ENCODE measurements at regions not wholly inside any gene's neighbourhood (a gene's known extent, or its start where the extent isn't known, plus 50 kb on each side); places are given as distances from the start of the nearest gene placed in this dataset.
A peak's percentile ranks its signal among the peaks of the same experiment; 100 is the strongest.

DNA sequence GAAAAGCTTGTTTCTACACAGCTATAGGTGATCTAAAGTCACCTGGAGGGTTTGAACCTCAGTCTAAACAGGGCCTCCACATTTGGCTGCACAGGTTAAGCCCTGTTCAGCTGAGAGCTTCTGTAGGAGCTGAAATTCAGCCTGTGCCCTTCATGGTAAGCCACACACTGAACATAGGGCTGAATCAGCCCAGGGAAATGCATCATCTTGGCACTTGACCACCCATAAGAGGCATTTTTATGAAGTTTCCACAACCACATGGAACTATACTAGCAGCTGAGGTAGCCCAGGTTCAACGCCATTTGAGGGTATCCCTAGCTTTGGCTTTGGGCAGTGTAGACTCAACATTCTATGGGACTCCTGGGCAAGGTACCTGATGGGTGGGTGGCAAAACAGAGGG is 126.8 kb downstream of the FAM174B start:
- H3K4me3 ChIP-seq, result no peak overlapping the region

DNA sequence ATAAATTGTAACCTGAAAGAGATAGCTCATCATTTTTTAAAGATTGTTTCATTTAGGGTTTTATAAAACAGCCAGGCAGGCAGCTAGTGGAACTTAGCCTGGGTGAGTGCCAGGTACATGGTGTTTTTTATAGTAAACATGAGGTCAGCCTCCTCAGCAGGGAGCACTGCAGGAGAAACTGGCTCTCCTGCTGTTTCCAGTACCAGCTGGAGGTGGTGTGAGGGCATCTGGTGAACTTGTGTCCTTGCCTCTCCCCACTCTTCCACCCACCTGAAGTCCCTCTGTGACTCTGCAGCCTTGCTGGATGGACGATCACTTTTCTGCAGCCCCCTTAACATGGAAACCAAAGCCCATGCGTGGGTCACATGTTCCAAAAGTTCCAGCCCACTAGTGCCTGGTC is 128.4 kb downstream of the FAM174B start:
- H3K36me3 ChIP-seq (ENCODE audit: insufficient read depth, low read length), result no peaks in the 10 kb centered on the region
- DNase-seq (ENCODE audit: low read depth, low spot score), result no peak
- H3K9me3 ChIP-seq (ENCODE audit: low read depth, low read length), result no peaks in the 10 kb centered on the region
- H3K27ac ChIP-seq, result no peak overlapping the region
- TF ChIP-seq POLR2AphosphoS5 (IDR thresholded peaks at IDR 0.05; ENCODE audit: borderline replicate concordance, low read depth, low read length) (no peak), EZH2 (IDR thresholded peaks at IDR 0.05) (no peak), FOXP2 (optimal IDR thresholded peaks at IDR 0.05; ENCODE audit: control extremely low read depth, extremely low read length, insufficient read depth) (no peak)
- no peak overlapping the region for H3K9ac ChIP-seq (ENCODE audit: insufficient read length)
- H3K4me3 ChIP-seq, result no peak overlapping the region

More for the DNA sequence above, 126.8 kb downstream of the FAM174B start:
- Histone ChIP-seq H3K27ac (no peak overlapping the region), H3K9me3 (ENCODE audit: low read depth, low read length) (no peaks in the 10 kb centered on the region), H3K9ac (ENCODE audit: insufficient read length) (no peak overlapping the region), H3K36me3 (ENCODE audit: insufficient read depth, low read length) (no peaks in the 10 kb centered on the region)
- no peak for TF ChIP-seq EZH2 (IDR thresholded peaks at IDR 0.05)
- no peak for TF ChIP-seq POLR2AphosphoS5 (IDR thresholded peaks at IDR 0.05; ENCODE audit: borderline replicate concordance, low read depth, low read length)
- no peak for TF ChIP-seq FOXP2 (optimal IDR thresholded peaks at IDR 0.05; ENCODE audit: control extremely low read depth, extremely low read length, insufficient read depth)
- no peak for DNase-seq (ENCODE audit: low read depth, low spot score)

DNA sequence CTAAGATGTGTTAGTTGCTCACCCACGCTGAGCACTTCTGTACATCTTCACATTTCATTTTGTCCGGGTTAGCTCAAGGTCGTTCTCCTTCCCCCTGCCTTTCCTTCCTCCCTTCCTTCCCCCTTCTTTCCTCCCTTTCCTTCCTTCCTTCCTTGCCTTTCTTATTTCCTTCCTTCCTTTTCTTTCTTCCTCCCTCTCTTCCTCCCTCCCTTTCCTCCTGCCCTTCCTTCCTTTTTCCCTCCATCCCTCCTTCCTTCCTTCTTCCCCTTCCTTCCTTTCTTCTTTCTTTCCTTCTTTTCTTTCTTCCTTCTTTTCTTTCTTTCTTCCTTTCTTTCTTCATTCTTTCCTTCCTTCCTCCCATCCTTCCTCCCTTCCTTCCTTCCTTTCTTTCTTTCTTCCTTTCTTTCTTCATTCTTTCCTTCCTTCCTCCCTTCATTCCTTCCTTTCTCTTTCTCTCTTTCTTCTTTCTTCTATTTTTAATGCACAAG is 129.8 kb downstream of the FAM174B start:
- DNase-seq (ENCODE audit: low read depth, low spot score), result no peak
- no peak overlapping the region for H3K9ac ChIP-seq (ENCODE audit: insufficient read length)
- H3K9me3 ChIP-seq (ENCODE audit: low read depth, low read length), result no peaks in the 10 kb centered on the region
- no peak overlapping the region for H3K4me3 ChIP-seq
- TF ChIP-seq POLR2AphosphoS5 (IDR thresholded peaks at IDR 0.05; ENCODE audit: borderline replicate concordance, low read depth, low read length) (no peak), EZH2 (IDR thresholded peaks at IDR 0.05) (no peak), FOXP2 (optimal IDR thresholded peaks at IDR 0.05; ENCODE audit: control extremely low read depth, extremely low read length, insufficient read depth) (no peak)
- H3K27ac ChIP-seq, result no peak overlapping the region
- no peaks in the 10 kb centered on the region for H3K36me3 ChIP-seq (ENCODE audit: insufficient read depth, low read length)

DNA sequence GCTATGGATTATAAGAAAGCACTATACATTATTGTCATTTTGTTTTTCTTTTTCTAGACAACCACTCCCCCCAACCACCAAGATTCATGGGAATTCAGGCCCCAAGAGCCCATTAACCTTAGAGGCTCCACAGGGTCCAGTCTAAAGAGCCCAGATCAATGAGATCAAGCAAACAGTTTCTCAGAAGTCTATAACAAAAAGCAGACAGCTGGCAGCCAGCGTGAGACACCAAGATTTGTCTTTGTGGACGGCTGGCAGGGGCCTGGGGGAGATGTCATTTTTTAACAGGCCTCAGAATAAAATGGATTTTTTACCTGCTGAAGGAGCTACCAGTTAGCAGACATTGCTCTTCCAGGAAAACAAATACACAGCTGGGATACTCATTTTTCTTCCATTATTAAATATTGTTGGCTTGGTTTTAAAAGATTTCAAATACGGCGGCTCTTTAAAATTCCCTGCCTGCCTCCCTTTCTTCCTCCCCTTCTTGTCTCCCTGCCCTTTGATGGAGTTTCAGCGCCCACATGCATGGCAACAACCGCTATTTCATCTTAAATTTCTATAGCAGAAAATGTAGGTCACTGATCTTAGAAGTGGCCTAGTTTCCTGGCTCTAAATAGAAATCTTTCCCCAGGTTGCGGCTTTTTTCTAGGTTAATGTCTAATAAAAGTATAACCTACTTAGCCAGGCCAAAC is 130.6 kb downstream of the FAM174B start:
- TF ChIP-seq POLR2AphosphoS5 (IDR thresholded peaks at IDR 0.05; ENCODE audit: borderline replicate concordance, low read depth, low read length) (no peak), FOXP2 (optimal IDR thresholded peaks at IDR 0.05; ENCODE audit: control extremely low read depth, extremely low read length, insufficient read depth) (no peak), EZH2 (IDR thresholded peaks at IDR 0.05) (no peak)
- Histone ChIP-seq H3K9ac (ENCODE audit: insufficient read length) (no peak overlapping the region), H3K9me3 (ENCODE audit: low read depth, low read length) (no peaks in the 10 kb centered on the region), H3K4me3 (no peak overlapping the region), H3K36me3 (ENCODE audit: insufficient read depth, low read length) (no peaks in the 10 kb centered on the region), H3K27ac (no peak overlapping the region)
- no peak for DNase-seq (ENCODE audit: low read depth, low spot score)

DNA sequence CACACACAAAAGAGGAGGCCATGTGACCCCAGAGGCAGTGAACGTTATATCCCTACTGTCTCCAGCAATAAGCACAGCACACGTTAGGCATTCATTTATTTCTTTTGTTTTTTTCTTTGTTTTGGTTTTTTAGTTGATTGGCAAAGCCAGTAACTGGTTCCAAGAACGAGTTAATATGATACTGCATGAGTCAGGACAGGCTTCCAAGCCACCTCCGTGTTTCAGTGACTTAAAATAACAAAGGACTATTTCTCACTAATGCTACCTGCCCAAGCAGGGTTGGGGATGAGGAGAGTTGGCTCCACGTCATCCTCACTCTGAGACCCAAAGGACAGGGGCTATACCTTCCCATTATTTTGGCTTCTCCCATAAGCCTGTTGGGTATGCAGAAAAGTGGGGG is 130.5 kb downstream of the ST8SIA2 start:
- Histone ChIP-seq H3K9ac (ENCODE audit: insufficient read length) (no peak overlapping the region), H3K4me3 (no peak overlapping the region), H3K36me3 (ENCODE audit: insufficient read depth, low read length) (no peaks in the 10 kb centered on the region), H3K27ac (no peak overlapping the region), H3K9me3 (ENCODE audit: low read depth, low read length) (no peaks in the 10 kb centered on the region)
- TF ChIP-seq FOXP2 (optimal IDR thresholded peaks at IDR 0.05; ENCODE audit: control extremely low read depth, extremely low read length, insufficient read depth) (no peak), EZH2 (IDR thresholded peaks at IDR 0.05) (no peak), POLR2AphosphoS5 (IDR thresholded peaks at IDR 0.05; ENCODE audit: borderline replicate concordance, low read depth, low read length) (no peak)
- DNase-seq (ENCODE audit: low read depth, low spot score), result no peak

DNA sequence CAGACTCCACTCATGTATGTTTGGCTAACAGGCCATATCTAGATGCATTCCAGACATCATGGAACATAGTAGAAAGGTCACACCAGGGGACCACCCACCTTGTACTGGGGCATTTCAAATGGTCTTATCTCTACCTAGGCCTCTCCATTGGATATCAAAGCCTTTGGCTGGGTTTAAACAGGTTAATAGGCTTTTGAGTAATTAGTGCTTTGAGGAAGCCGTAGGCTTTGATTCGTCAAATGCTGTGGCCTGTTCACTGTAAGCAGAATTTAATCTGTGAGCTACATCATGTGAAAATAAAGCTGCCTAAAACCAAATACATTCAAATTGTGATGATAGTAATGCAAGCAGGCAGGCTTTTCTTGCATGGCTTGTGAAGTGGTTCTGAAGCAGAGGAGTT is 129.5 kb downstream of the ST8SIA2 start:
- no peak overlapping the region for H3K9ac ChIP-seq (ENCODE audit: insufficient read length)
- TF ChIP-seq FOXP2 (optimal IDR thresholded peaks at IDR 0.05; ENCODE audit: control extremely low read depth, extremely low read length, insufficient read depth) (no peak), POLR2AphosphoS5 (IDR thresholded peaks at IDR 0.05; ENCODE audit: borderline replicate concordance, low read depth, low read length) (no peak), EZH2 (IDR thresholded peaks at IDR 0.05) (no peak)
- no peak overlapping the region for H3K27ac ChIP-seq
- no peak overlapping the region for H3K4me3 ChIP-seq
- H3K9me3 ChIP-seq (ENCODE audit: low read depth, low read length), result no peaks in the 10 kb centered on the region
- no peaks in the 10 kb centered on the region for H3K36me3 ChIP-seq (ENCODE audit: insufficient read depth, low read length)
- DNase-seq (ENCODE audit: low read depth, low spot score), result no peak

DNA sequence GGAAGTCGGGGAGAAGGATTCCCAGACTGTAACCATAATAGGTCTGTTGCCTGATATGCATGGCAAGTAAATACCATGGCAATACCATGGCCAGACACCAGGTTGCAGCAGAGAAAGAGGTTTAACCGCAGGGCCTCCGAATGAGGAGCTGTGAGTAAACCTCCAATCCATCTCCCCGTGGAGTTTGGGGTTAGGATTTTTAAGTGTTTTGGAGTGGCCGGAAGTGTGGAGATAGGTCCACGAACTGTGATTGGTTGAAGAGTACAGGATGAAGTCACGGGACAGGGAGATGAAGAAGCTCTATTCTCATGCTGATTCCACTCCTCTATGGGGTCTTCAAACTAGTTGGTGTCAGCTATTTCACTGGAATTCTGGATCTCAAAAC is 127.9 kb downstream of the ST8SIA2 start:
- peak; percentile 48 for DNase-seq (ENCODE audit: low read depth, low spot score)

DNA sequence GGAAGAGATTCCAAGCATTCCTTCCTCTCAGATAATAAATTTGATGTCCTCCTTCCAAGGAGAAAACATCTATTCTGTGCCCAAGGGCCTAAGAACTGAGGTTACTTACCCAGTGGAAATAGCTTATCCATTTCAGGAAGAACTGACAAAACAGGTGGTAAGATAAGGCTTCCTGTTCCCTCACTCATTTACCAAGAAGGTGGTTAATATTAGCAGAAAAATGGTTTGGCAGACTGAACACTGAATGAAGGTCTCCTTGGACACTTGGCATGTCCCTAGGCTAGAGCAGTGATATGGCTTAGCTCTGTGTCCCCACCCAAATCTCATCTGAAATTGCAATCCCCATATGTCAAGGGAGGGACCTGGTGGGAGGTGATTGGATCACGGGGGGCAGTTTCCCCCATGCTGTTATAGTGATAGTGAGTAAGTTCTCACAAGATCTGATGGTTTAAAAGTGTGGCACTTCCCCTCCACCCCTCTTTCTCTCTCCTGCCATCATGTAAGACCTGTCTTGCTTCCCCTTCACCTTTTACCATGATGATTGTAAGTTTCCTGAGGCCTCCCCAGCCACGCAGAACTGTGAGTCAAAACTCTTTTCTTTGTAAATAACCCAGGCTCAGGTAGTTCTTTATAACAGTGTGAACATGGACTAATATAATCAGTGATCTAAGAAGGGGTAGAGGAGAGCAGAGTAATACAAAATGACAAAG is 127.4 kb downstream of the ST8SIA2 start:
- H3K36me3 ChIP-seq (ENCODE audit: insufficient read depth, low read length), result no peaks in the 10 kb centered on the region
- H3K9ac ChIP-seq (ENCODE audit: insufficient read length), result no peak overlapping the region
- no peak overlapping the region for H3K4me3 ChIP-seq
- H3K9me3 ChIP-seq (ENCODE audit: low read depth, low read length), result no peaks in the 10 kb centered on the region
- no peak overlapping the region for H3K27ac ChIP-seq
- TF ChIP-seq EZH2 (IDR thresholded peaks at IDR 0.05), result no peak
- no peak for TF ChIP-seq POLR2AphosphoS5 (IDR thresholded peaks at IDR 0.05; ENCODE audit: borderline replicate concordance, low read depth, low read length)
- no peak for TF ChIP-seq FOXP2 (optimal IDR thresholded peaks at IDR 0.05; ENCODE audit: control extremely low read depth, extremely low read length, insufficient read depth)
- no peak for DNase-seq (ENCODE audit: low read depth, low spot score)

More for the DNA sequence above, 127.9 kb downstream of the ST8SIA2 start:
- H3K9ac ChIP-seq (ENCODE audit: insufficient read length), result no peak overlapping the region
- H3K4me3 ChIP-seq, result peak overlapping the region; percentile 18; the same call in 1 of the 2 replicates
- no peaks in the 10 kb centered on the region for H3K36me3 ChIP-seq (ENCODE audit: insufficient read depth, low read length)
- no peaks in the 10 kb centered on the region for H3K9me3 ChIP-seq (ENCODE audit: low read depth, low read length)
- H3K27ac ChIP-seq, result 0 out of 2 replicates have a peak overlapping the region, but pooled peaks have one; percentile 25
- TF ChIP-seq POLR2AphosphoS5 (IDR thresholded peaks at IDR 0.05; ENCODE audit: borderline replicate concordance, low read depth, low read length) (no peak), EZH2 (IDR thresholded peaks at IDR 0.05) (no peak), FOXP2 (optimal IDR thresholded peaks at IDR 0.05; ENCODE audit: control extremely low read depth, extremely low read length, insufficient read depth) (no peak)
